Esophagus muscularis mucosa (tissue), 4 donors: ENCODE measurements at regions not wholly inside any gene's neighbourhood (a gene's known extent, or its start where the extent isn't known, plus 50 kb on each side); places are given as distances from the start of the nearest gene placed in this dataset.
A peak's percentile ranks its signal among the peaks of the same experiment; 100 is the strongest.

Source experiments
- DNase-seq: peaks from one replicate; pipeline ENCODE4 v3.0.0-alpha.2; 2017; ENCODE audit errors: extremely low spot score
- H3K27ac ChIP-seq, 4 donors: fragments of 200-600 bp; sonication (generic); replicated peaks in 1 of 4; 1 replicate in 3 of 4; 2 replicates in 1 of 4; pipeline ENCODE4 v1.5.1; 2016 to 2019; ENCODE audit warnings: mild to moderate bottlenecking in 1 of 4
- H3K27me3 ChIP-seq, 4 donors: fragments of 200-600 bp; sonication (generic); one replicate each; pipeline versions ENCODE4 v1.5.1 to v1.6.0; 2016 to 2019
- H3K36me3 ChIP-seq, 4 donors: fragments of 200-600 bp; sonication (generic); one replicate each; pipeline ENCODE4 v1.5.1; 2016 to 2019
- H3K4me1 ChIP-seq, 4 donors: fragments of 200-600 bp; sonication (generic); one replicate each; pipeline ENCODE4 v1.5.1; 2016 to 2019
- H3K4me3 ChIP-seq, 4 donors: fragments of 200-600 bp; sonication (generic); 1 replicate in 2 of 4; 2 replicates in 2 of 4; pipeline ENCODE4 v1.5.1; 2016 to 2019; ENCODE audit warnings: mild to moderate bottlenecking in 4 of 4, moderate library complexity in 1 of 4
- H3K9me3 ChIP-seq, 4 donors: fragments of 200-600 bp; sonication (generic); 1 replicate in 3 of 4; 2 replicates in 1 of 4; pipeline ENCODE4 v1.5.1; 2016 to 2019
- EP300 ChIP-seq: sonication (generic); formaldehyde crosslinking; IDR thresholded peaks from one replicate; pipeline ENCODE4 v1.6.1; 2017; ENCODE audit warnings: antibody characterized with exemption
- POLR2A ChIP-seq: fragments of 450-650 bp; IDR thresholded peaks from one replicate; pipeline ENCODE4 v1.6.1; 2017; ENCODE audit warnings: antibody characterized with exemption, moderate library complexity, mild to moderate bottlenecking, low read depth
- POLR2AphosphoS5 ChIP-seq, 2 donors: sonication (generic); formaldehyde crosslinking; IDR thresholded peaks; one replicate each; pipeline ENCODE4 v1.6.1; 2017; ENCODE audit warnings: antibody characterized with exemption in 2 of 2
- WGBS: methylation state at CpG from one replicate; pipeline ENCODE4 v1.1.5; 2018; 5-methylcytosine and 5-hydroxymethylcytosine counted together
- intact Hi-C: fragments of 100-400 bp; cut with DNase I; formaldehyde crosslinking; loops from one replicate; pipeline ENCODE4 v1.15.1; 2023
- TF ChIP-seq, protein P1 (sequence below), 3 experiments: fragments of 200-600 bp in 2 of 3; fragments of 450-650 bp in 1 of 3; sonication (generic) in 2 of 3; IDR thresholded peaks; one replicate each; pipeline ENCODE4 v1.5.1; 2017 to 2019; ENCODE audit warnings: antibody characterized with exemption in 3 of 3, mild to moderate bottlenecking in 2 of 3, moderate library complexity in 1 of 3

DNA sequence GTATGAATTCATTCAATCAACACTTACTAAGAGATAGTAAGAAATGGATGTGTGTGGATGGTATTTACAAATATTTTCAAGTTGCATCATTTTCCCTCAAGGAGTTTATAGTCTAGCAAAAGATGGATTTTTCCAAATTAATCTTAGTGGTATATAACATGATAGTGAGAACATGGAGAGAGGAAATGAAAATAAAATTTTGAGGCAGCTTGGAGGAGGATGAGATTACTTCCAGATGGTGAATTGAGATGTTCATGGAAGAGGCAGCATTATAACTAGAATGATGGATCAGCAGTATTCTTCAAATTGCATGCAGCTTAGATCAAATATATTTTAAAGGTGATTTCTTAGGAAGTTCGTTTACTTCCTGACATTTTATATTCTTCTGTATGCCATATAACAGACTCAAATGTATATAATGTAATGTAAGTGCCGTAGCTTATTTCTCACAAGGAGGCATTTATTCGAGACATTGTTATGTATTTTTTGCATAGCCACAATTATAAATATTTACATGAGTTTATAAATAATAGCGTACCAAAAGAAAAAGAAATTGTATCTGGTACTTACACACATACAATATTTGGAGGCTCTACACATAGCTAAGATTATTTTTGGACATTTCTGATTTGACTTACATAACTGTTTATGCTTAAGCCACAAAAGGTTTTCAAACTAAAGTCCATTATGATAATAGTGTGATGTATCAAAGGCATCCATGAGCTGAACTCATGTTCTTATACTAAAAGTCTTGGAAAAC lies 439.4 kb downstream of the SPRY1 start:
- Histone ChIP-seq H3K4me1 (peaks cover 24 to 56% (median 50%) of the 10 kb centered on the region in 4 donors), H3K4me3 (no peak overlapping the region), H3K27me3 (no peaks in the 10 kb centered on the region), H3K9me3 (no peaks in the 10 kb centered on the region), H3K36me3 (no peaks in the 10 kb centered on the region), H3K27ac (peak overlapping the region in 2 of 4 donors; percentile 27 to 56)
- 63% methylated on average over 4 of the region's 4 CpGs for WGBS
- intact Hi-C loops, result loop anchor here (10.0 kb wide), 1 partner anchor 179 kb away; no protein-coding TSS in a partner anchor
- DNase-seq, result no peak
- TF ChIP-seq EP300, result no peak
- TF ChIP-seq POLR2AphosphoS5 (IDR thresholded peaks at IDR 0.05), result no peak
- TF ChIP-seq, protein P1, sequence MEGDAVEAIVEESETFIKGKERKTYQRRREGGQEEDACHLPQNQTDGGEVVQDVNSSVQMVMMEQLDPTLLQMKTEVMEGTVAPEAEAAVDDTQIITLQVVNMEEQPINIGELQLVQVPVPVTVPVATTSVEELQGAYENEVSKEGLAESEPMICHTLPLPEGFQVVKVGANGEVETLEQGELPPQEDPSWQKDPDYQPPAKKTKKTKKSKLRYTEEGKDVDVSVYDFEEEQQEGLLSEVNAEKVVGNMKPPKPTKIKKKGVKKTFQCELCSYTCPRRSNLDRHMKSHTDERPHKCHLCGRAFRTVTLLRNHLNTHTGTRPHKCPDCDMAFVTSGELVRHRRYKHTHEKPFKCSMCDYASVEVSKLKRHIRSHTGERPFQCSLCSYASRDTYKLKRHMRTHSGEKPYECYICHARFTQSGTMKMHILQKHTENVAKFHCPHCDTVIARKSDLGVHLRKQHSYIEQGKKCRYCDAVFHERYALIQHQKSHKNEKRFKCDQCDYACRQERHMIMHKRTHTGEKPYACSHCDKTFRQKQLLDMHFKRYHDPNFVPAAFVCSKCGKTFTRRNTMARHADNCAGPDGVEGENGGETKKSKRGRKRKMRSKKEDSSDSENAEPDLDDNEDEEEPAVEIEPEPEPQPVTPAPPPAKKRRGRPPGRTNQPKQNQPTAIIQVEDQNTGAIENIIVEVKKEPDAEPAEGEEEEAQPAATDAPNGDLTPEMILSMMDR (IDR thresholded peaks at IDR 0.05), result no peak
- TF ChIP-seq POLR2A, result no peak

DNA sequence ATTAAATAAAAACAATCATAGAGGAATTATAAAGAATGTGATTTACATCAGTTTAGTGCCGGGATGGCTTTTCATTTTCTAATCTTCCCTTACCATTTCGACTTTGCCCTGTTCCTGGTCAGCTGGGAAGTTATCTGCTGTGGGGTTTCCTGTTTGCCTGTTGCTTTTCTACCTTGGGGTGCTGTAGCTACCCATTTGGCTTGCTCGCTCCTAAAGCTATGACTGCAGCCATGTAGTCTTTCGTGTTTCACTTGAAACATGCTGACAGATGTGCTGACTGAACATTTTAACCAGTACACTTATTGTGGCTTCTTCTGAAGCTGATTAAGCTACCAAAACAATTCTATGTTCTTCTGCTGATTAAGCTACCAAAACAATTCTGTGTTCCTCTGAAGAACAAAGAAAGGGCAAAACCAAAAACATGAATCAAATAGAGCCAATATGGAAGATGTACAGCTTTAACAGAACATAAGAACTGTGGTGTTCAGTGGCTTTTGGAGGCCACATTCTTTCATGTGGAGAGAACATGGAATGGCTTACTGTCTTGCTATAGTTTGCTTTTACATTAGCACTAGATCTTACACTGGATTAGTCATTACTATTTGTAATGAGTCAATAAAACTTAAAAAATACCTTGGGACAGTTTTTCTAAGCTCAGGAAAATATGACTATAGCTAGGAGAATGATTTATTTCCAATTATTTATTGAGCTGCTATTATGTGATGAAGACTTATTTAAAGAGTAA lies 440.4 kb downstream of the SPRY1 start:
- no peak for DNase-seq
- TF ChIP-seq, protein P1 (IDR thresholded peaks at IDR 0.05), result no peak
- TF ChIP-seq POLR2AphosphoS5 (IDR thresholded peaks at IDR 0.05) (no peak), EP300 (no peak), POLR2A (no peak)
- Histone ChIP-seq H3K4me3 (no peak overlapping the region), H3K27me3 (no peaks in the 10 kb centered on the region), H3K4me1 (peaks cover 17 to 55% (median 50%) of the 10 kb centered on the region in 4 donors), H3K36me3 (no peaks in the 10 kb centered on the region), H3K27ac (peak overlapping the region; percentile 11 to 56 (median 15)), H3K9me3 (no peaks in the 10 kb centered on the region)
- intact Hi-C loops, result loop anchor here (10.0 kb wide), 1 partner anchor 178 kb away; no protein-coding TSS in a partner anchor
- 54% methylated on average over 4 of the region's 4 CpGs for WGBS

DNA sequence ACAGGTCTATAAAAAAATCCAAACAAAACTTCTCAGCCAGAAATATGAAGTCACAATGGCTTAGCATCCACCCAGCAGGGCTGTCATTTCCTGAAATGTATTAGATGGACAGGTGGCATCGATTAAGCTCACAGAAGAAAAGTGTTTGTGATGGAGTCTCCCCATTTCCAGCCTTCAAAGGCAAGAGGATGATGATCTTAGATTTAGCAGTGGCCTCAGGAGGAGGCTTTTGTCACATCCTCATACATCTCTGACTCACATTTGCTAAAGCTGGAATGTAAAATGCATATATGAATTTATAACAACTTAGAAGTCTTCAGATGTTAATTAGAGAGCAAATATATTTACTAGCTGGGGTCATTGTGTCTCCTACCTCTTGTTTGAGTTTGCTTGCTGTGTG lies 441.9 kb downstream of the SPRY1 start:
- H3K9me3 ChIP-seq, result no peaks in the 10 kb centered on the region
- H3K4me3 ChIP-seq, result no peak overlapping the region
- 30% methylated on average over 1 of the region's 1 CpG for WGBS
- H3K4me1 ChIP-seq, result peaks cover 10 to 48% (median 37%) of the 10 kb centered on the region in 4 donors
- no peaks in the 10 kb centered on the region for H3K27me3 ChIP-seq
- intact Hi-C loops, result loop anchor here (10.0 kb wide), 1 partner anchor 176 kb away; no protein-coding TSS in a partner anchor
- no peaks in the 10 kb centered on the region for H3K36me3 ChIP-seq
- H3K27ac ChIP-seq, result no peak overlapping the region
- TF ChIP-seq POLR2AphosphoS5 (IDR thresholded peaks at IDR 0.05), result no peak
- TF ChIP-seq, protein P1 (IDR thresholded peaks at IDR 0.05), result no peak
- no peak for TF ChIP-seq EP300
- no peak for TF ChIP-seq POLR2A
- no peak for DNase-seq

DNA sequence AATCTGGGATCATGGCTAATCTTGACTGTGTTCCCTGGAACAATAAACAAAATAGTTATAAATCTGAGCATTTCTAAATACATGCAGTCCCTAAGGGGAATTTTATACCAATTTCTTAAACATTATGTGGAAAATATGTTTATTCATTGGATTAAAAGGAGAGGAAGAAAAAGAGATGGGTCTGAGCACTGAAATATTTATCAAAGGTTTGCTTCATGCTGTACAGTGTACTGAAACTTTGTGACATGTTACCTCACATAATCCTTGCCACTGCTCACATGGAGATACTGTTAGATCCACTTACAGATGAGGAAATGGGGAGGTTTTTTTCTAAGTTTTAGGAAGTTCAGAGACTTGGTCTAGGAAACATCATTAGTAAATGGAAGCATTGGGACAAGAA lies 443.6 kb downstream of the SPRY1 start:
- DNase-seq, result no peak
- Histone ChIP-seq H3K4me1 (peaks cover 8 to 45% (median 34%) of the 10 kb centered on the region in 4 donors), H3K9me3 (peaks cover 0 to 8% (median 0%) of the 10 kb centered on the region in 4 donors), H3K27me3 (no peaks in the 10 kb centered on the region), H3K36me3 (no peaks in the 10 kb centered on the region), H3K27ac (peak overlapping the region in 3 of 4 donors; percentile 5 to 57 (median 6)), H3K4me3 (no peak overlapping the region)
- TF ChIP-seq EP300, result no peak
- no peak for TF ChIP-seq POLR2AphosphoS5 (IDR thresholded peaks at IDR 0.05)
- no peak for TF ChIP-seq POLR2A
- TF ChIP-seq, protein P1 (IDR thresholded peaks at IDR 0.05), result no peak
- intact Hi-C loops, result no loop called here
